ENCODE measurements at regions not wholly inside any gene's neighbourhood (a gene's known extent, or its start where the extent isn't known, plus 50 kb on each side); places are given as distances from the start of the nearest gene placed in this dataset.

DNA sequence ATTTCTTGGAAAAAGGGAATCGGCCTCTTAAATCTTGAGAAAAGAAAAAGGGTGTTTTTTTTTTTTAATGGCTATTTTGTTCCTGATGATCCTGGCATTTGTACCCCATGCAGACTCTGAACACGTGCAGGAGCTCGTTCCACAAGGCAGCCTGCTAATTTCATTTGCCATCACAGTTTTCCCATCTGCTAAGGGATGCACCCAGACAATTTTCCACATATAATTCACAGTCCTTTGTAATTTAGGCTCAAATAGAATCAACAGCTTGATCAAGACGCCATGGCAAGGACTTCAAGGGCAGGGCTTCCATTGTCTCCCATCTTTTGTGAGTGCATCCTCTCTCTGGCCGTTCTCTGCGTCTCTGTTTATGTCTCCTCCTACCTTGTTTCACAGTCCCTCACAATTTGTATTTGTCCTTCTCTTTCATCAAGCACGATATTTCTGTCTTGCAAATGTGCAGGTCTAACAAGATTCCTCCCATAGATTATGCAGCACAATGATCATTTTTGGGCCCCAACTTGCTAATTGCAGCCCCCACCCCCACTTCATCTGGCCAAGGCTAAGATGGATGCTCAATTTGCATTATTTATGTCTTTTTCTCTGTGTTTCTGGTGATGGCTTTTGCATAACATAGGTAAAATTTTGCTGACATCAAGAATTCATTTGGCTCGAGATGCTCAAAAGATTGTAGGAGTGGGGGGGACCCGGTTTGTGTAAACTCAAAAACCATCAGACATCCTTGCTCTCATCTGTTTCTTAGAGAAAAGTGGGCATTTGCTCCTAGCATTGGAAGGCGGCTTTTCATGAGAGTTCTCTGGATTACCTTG lies 356.0 kb upstream of the NPVF start:
- TF ChIP-seq CTCF (IDR thresholded peaks at IDR 0.05): no peak
- no peak for TF ChIP-seq POLR2A (IDR thresholded peaks at IDR 0.05)

All from Peyer's patch (tissue), 4 donors.